GM23338 (cell line): ENCODE measurements at regions not wholly inside any gene's neighbourhood (a gene's known extent, or its start where the extent isn't known, plus 50 kb on each side); places are given as distances from the start of the nearest gene placed in this dataset.

Experiments used
- CREB1 ChIP-seq: fragments of 250-450 bp; sonication (Bioruptor Pico); IDR thresholded peaks from 2 replicates; pipeline ENCODE4 v1.5.0; 2020; ENCODE audit warnings: low read depth, mild to moderate bottlenecking, moderate library complexity
- CTCF ChIP-seq, 2 experiments: fragments of 200-600 bp in 1 of 2; sonication (generic) in 1 of 2; conservative IDR thresholded peaks; 2 replicates each; pipeline versions ENCODE4 v1.5.1 to v1.6.1; 2016 to 2017; ENCODE audit warnings: antibody characterized with exemption in 2 of 2, low read depth in 2 of 2, mild to moderate bottlenecking in 2 of 2, moderate library complexity in 1 of 2
- ETS1 ChIP-seq: IDR thresholded peaks from 2 replicates; pipeline ENCODE4 v1.6.1; 2016; ENCODE audit warnings: antibody characterized with exemption
- EZH2 ChIP-seq: fragments of 200-600 bp; sonication (generic); IDR thresholded peaks from one replicate; pipeline ENCODE4 v1.8.0; 2017; ENCODE audit warnings: antibody characterized with exemption, mild to moderate bottlenecking, low read depth; ENCODE audit not compliant: unreplicated experiment
- EZH2phosphoT487 ChIP-seq: fragments of 200-600 bp; sonication (generic); IDR thresholded peaks from one replicate; pipeline ENCODE4 v1.8.1; 2018; ENCODE audit warnings: antibody characterized with exemption; ENCODE audit not compliant: unreplicated experiment
- JUNB ChIP-seq: IDR thresholded peaks from one replicate; pipeline ENCODE4 v1.6.1; 2016; ENCODE audit warnings: antibody characterized with exemption; ENCODE audit not compliant: unreplicated experiment
- NANOG ChIP-seq: IDR thresholded peaks from 2 replicates; pipeline ENCODE4 v1.6.1; 2016; ENCODE audit warnings: antibody characterized with exemption, borderline replicate concordance
- POLR2AphosphoS5 ChIP-seq: IDR thresholded peaks from 2 replicates; pipeline ENCODE4 v1.6.1; 2016; ENCODE audit warnings: antibody characterized with exemption, low read depth
- REST ChIP-seq: IDR thresholded peaks from one replicate; pipeline ENCODE4 v1.6.1; 2018; ENCODE audit warnings: antibody characterized with exemption; ENCODE audit not compliant: unreplicated experiment
- ZNF114 ChIP-seq: fragments of 250-450 bp; sonication (Bioruptor Pico); IDR thresholded peaks from 2 replicates; pipeline ENCODE4 v1.5.0; 2020; ENCODE audit warnings: mild to moderate bottlenecking, moderate library complexity
- ZNF331 ChIP-seq: fragments of 250-450 bp; sonication (Bioruptor Pico); IDR thresholded peaks from 2 replicates; pipeline ENCODE4 v1.5.0; 2020; ENCODE audit warnings: low read depth, mild to moderate bottlenecking, moderate library complexity
- ZNF462 ChIP-seq: fragments of 250-450 bp; sonication (Bioruptor Pico); IDR thresholded peaks from 2 replicates; pipeline ENCODE4 v1.5.0; 2020; ENCODE audit warnings: mild to moderate bottlenecking, moderate library complexity

- TF ChIP-seq CTCF (conservative IDR thresholded peaks at IDR 0.05; ENCODE audit: low read depth in 2 of 2) (no peak), REST (no peak), JUNB (no peak), EZH2 (no peak), CREB1 (no peak), POLR2AphosphoS5 (no peak), ZNF114 (CRISPR knock-in tag) (no peak), NANOG (no peak), ZNF462 (CRISPR knock-in tag) (no peak), ETS1 (no peak), EZH2phosphoT487 (no peak), ZNF331 (CRISPR knock-in tag) (no peak)
Observed at GRCh38 chr4:30801876-30802275, 81.7 kb downstream of the PCDH7 start.
